ENCODE measurements at regions not wholly inside any gene's neighbourhood (a gene's known extent, or its start where the extent isn't known, plus 50 kb on each side); places are given as distances from the start of the nearest gene placed in this dataset.
"Not testable (repeated sequence)": the region's sequence is repeated elsewhere in the genome, so short reads cannot be mapped to it uniquely, and the experiment has no call there.

DNA sequence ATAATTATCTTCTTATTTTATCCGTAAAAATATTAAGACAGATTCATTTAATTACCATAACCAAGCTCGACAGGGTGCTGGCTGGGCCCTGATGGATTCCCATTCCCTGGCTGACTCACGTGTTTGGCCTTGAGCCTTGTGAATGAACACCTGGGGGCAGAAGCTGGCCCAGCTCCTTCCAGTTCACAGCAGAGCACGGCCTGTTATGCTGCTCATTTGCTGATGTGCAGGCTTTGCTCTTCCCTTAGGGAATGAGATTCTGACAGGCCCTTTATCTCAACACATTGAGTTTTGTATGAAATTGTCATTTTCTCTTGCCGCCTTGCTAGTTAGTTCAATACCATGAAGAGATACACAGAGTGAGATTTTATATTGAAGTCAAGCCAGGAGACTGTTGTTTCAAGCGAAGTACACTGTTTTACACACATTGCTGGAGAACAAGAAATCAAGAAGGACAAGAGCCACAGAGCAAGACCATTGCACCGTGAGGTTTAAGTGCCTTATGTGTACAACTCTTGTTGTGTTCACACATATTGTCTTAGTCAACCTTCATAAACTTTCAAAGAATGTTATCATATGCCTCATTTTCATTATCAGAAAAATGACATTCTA lies 1583.3 kb downstream of the STIM2 start:
- DNase-seq = no peak

GRCh38 chr4:28444886-28445496 lies 1584.3 kb downstream of the STIM2 start:
- no peak for DNase-seq

- DNase-seq = no peak
Observed at GRCh38 chr4:28449085-28449484, 1588.4 kb downstream of the STIM2 start.

GRCh38 chr4:28451346-28451745 lies 1590.7 kb downstream of the STIM2 start:
- no peak for DNase-seq

DNA sequence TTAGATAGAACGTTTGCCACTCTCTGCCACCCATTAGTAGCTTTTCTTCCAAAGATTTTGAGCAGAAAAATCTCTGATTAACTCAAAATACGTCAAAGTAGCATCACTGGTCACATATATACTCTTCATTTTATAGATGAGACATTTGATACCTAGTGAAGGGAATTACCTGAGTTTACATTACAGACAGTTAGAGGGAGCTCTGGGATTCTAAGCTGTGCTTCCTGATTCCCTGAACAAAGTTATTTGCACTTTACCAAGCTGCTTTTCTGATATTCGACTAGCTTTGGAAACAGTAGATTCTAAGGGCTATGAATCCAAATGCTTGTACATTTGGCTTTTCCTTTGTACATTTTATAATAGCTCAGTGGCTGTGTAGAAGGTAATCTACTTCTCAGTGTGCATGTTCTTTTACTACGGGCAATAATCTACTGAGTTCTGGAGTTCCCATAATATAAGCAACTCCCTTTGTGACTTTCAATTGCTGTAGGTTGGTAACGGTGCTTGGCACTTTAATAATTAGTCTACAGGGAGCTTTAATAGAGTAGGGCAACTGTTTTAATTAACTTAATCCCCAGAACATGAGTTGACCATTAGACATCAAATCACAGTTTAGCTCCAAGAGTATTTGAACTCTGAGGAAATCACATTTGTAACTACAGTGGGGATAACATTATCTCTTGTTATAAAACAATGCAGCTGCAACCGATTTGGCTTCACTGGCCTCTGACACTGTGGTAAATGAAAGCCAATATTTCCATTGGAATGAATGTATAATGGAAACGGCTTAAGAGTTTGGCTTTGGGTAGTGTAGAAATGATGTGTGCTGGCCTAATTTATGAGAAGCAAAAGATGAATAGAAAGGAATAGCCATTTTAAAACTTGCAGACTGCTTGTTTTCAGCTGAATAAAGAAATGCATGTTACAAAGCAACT lies 1602.4 kb downstream of the STIM2 start:
- DNase-seq = peak; percentile 16

- no peak for DNase-seq
Observed at GRCh38 chr4:28464823-28465222, 1604.2 kb downstream of the STIM2 start.

- DNase-seq = not testable (repeated sequence)
Observed at GRCh38 chr4:28466886-28467285, 1606.2 kb downstream of the STIM2 start.

DNA sequence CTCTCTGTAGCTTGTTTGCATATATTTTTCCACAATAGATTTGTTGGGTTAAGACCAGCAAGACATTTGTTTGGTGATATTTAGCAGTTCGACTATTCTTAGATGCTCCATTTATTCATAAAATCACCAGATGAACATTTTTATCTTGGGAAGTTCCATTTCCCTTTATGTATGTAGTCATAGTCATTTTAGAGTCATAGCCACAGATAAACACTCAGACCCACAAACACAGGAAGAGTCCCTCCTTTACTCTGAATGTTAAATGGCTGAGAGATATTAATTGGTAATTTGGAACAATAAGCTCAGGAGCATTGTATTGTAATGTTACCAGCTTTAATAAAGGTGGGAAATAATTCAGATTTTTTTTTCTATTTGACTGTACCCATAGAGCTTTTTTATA lies 1608.7 kb downstream of the STIM2 start:
- DNase-seq = no peak

- no peak for DNase-seq
Observed at GRCh38 chr4:28469886-28470285, 1609.2 kb downstream of the STIM2 start.

DNA sequence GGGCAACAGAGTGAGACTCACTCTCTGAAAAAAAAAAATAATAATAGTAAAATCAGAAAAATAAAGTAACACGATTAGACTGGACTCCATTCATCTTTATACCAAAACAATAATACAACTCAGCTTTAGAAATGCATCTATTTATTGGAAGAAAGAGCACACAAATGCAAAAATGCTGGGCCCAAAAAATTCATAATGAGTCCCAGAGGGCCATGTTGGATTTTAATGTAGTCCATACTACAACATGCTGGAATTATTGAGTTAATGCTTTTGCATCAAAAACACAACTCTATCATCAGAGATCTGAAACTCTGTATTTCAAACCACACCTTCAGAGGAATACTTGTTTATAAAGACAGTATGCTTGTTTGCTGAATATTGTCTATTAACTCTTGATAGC lies 1614.7 kb downstream of the STIM2 start:
- no peak for DNase-seq

DNA sequence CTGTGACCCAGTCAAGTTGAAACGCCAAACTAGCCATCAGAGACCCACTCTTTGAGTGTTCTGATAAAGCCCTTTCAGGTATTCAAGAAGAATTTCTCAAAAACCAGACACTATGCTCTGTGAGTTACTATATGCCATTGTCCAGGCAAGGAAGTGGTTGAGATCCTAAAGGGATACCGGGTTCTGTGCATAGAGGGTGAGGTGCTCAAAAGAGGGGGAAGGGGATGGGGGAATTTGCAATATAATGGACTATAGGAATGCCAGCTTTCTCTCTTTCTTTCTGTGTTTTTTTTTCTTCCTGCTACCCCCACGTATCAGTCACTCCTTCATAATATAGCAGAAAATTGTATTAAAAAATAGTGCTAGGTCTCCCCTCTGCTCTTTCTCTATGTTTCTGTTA lies 1619.0 kb downstream of the STIM2 start:
- DNase-seq = no peak

DNA sequence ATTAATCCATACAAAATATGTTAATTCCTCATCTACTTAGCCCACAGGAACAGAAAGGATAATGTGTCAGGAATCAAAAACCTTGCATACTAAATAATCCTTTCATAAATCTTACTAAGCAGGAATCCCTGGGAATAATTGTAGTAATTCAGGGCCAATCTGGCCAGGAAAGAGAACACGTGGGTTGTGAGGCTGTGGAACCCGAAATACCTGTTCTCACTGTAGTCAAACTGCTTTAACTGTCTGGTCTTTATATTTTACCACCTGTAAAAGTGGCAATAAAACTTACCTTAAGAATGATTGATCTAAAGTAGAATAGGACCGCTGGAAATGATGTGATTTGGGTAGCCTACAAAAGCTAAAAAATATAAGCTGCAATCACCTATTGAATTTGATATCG lies 1620.9 kb downstream of the STIM2 start:
- peak; percentile 44 for DNase-seq

- DNase-seq = no peak
Observed at GRCh38 chr4:28482580-28483270, 1622.1 kb downstream of the STIM2 start.

DNA sequence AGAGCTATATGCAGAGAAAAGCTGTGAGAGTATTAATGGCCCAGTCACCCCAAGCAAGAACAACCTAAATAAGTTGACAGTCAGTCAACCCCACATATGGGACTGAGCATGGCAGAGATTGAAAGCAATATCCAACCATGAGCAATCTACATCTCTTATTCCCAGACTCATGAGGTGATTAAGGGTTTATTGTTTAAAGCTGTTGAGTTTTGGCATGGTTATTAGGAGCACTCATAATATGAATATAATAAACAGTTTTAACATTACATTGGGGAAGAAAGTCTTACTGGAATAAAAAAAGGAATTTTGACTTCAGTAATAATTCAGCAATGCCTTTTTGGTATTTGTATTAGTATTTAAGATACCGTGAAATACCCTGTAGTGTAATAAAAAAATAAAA lies 1627.4 kb downstream of the STIM2 start:
- no peak for DNase-seq

- no peak for DNase-seq
Observed at GRCh38 chr4:28490669-28491068, 1630.0 kb downstream of the STIM2 start.

DNA sequence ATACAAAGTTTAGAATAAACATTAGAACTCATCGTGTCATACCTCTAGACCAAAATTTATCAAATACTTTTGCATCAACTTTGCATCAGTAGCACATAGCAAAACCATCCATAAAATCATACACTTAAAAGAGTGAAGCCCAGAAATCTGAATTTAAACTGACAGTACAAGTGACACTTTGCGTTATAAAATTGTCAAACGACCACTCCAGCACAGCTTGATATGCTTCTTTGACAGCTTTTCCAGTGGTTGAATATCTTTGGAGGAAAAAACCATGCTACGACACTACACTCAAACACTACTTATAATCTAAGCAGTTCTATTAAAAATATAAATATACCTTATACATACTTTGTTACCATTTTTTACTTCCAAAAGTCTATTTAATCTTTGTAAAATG lies 1644.4 kb downstream of the STIM2 start:
- no peak for DNase-seq

DNA sequence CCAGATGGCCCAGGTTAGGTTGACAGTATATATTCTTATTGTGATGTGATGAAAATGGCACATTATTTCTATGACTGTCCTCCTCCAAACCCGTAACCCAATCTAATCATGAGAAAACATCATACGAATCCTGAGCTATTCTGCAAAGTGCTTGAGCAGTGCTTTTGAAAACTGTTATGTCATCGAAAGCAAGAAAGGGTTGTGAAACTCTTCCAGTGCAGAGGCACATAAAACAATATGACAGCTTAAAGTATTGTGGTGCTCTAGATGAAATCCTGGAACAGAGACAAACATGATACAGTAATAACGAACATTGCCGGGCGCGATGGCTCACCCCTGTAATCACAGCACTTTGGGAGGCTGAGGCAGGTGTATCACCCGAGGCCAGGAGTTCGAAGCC lies 1648.0 kb downstream of the STIM2 start:
- DNase-seq = no peak

DNA sequence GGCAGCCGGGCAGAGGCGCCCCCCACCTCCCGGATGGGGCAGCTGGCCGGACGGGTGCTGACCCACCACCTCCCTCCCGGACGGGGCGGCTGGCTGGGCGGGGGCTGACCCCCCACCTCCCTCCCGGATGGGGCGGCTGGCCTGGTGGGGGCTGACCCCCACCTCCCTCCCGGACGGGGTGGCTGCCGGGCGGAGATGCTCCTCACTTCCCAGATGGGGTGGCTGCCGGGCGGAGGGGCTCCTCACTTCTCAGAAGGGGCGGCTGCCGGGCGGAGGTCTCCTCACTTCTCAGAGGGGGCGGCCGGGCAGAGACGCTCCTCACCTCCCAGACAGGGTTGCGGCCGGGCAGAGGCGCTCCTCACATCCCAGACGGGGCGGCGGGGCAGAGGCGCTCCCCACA lies 1654.1 kb downstream of the STIM2 start:
- not testable (repeated sequence) for DNase-seq

DNA sequence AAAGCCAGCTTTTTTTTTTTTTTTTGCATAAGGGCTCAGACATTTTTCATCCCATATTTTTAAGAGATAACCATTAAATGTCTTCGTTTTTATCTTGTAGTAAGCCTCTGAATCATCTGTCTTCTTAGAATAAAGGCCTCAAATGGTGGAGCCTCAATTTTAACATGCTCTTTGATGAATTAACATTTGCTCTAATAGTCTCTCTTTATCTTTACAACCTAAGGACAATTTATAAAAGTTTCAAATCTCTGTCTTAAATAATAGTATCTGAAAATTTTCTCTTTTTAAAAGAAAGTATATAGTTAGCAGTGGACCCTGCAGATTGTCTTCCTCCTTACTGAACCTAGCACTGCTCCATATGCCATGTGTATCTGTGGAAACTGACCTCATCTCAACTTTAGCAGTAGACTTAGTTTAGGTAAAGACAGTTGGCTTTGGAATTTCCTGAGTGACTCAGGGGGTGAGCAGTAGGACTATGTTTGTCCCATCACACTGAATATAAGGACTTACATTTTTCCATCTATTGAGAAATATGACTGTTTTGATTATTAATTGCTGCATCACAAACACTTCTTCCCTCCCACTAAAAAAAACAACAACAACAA lies 1658.0 kb downstream of the STIM2 start:
- no peak for DNase-seq

DNA sequence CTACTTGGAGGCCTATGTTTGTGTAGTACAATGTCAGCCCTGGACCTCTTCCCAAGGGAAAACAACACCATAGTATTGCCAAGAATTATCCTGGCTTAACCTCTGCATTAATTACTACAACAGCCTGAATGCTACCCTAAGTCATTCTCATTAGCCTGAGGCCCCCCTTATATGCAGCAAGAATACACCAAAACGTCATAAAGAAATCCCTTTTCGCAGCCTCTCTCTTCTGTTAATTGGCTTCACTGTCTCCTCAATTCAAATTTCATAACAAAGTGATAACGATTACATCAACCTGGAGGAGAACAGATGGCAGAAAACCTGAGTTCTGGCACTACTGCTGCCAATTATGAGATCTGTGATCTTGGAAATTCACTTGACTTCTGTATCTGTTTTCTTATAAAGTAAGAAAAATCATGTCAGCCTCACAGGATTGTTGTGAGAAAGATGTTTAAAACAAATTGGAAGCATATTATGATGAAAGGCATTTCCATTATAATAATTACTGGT lies 1663.1 kb downstream of the STIM2 start:
- no peak for DNase-seq

DNA sequence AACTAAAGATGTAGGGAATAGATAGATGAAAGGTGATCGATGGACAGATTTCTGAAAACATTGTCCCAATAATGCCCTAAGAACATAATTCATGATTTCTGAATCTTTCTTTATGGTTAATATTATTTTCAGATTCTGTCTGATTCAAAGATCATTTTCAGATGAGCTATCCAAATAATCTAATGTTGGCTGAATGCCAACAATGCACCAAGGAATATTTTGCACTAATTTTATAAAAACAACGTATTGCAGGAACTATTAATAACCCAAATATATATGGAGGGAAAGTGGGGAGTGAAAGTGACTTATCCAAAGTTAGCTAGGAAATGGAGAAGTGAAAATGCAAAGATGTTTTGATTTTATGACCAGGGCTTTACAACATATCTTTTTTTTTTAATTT lies 1675.5 kb downstream of the STIM2 start:
- DNase-seq = no peak

GRCh38 chr4:28545986-28546385 lies 1685.3 kb downstream of the STIM2 start:
- no peak for DNase-seq

GRCh38 chr4:28548136-28548535 lies 1687.5 kb downstream of the STIM2 start:
- no peak for DNase-seq
